ENCODE measurements at regions not wholly inside any gene's neighbourhood (a gene's known extent, or its start where the extent isn't known, plus 50 kb on each side); places are given as distances from the start of the nearest gene placed in this dataset.

DNA sequence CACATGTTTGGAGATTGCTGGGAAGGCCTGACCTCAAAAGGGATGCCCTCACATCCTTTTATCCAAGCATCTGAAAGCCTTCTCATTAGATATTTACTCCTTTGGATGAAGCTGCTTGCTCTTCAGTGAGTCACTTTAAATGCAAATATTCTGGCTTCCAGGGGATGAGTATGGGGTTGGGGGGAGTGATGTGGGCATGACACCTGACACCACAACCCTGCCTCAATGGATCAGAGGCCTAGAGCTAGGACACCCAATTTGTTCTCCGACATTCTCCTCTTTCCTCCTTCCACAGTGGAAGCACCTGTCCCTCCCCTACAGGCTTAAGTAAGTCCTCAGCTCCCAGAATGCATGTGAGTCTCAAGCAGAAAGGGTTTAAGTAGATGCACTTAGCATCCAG is 238.3 kb downstream of the OMA1 start:
- DNase-seq: no peak

DNA sequence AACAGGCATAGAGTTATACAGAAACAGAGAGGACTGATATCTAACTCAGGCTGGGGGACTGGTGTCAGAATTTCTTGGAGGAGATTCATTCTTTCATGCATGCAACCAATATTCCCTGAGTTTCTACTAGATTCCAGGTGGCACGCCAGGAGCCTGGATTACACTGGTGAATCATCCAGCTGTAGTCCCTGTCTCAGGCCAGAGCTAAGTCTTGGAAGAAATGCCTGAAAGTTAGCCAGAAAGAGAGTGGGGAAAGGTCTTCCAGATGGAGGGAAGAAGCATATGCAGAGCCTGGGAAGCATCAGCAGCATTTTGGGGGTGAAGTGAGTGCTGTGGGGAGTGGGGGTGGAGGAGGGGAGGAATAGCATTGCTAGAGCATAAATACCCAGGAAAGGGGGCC is 239.1 kb downstream of the OMA1 start:
- no peak for DNase-seq

DNA sequence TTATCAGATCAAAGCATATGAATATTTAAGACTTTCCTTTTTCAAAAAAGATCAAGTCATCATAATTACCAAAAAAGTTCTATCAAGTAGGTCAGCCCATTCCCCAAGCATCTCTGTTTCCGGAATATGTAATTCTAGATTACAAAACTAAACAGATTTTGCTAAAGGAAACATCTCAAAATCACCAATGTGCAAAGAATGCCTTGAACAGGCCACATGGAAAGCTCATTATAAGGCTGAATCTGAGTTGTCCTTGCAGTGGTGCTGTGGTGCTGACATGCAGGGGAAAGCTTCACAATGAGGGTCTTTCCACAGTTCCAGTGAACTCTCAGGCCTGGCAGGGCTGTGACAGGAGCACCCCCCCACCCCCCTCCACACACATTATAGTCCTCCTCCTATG is 240.9 kb downstream of the OMA1 start:
- no peak for DNase-seq

DNA sequence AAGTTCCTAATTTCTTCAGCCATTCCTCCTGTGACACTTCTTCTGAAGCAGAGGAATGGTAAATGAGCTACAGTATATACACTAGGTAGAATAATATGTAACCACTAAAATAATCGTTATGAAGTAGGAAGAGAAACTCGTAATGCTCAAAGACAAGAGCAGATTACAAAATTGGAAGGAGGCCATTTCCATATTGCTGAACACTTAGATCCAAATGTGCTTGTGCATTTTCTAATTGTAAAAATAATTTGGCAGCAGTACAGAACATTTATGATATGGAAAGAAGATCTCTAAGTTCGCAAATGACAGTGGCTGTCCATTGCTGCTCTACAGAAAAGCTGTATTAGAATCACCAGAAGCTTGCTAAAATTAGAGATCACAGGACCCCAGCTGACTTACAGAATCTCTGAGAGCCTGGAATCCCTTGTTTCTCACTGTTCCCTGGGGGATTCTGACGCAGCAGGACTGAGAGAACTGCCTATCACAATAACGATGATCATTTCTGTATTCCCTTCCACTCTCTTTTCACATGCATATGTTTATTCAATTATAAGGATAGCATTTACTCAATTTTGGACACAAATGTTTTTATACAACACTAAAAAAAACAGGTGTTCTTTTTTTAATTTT is 242.1 kb downstream of the OMA1 start:
- DNase-seq: no peak

DNA sequence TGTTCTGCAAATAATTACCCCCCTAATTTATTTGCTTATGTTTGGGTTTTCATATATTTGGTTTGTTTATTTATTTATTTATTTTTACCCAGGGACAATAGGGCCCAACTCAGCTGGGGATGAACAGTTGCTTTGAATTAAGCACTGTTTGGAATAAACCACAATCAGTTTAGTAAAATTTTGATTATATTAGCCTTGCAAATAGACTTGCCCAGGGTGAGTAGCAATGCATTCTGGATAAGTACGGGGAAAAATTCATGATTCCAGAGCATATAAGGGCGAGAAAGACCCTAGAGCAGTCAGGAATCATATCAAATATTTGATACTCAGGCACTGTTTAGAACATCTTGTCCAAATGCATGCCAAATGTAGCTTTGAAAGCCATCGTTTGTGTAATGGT is 242.7 kb downstream of the OMA1 start:
- DNase-seq: no peak

DNA sequence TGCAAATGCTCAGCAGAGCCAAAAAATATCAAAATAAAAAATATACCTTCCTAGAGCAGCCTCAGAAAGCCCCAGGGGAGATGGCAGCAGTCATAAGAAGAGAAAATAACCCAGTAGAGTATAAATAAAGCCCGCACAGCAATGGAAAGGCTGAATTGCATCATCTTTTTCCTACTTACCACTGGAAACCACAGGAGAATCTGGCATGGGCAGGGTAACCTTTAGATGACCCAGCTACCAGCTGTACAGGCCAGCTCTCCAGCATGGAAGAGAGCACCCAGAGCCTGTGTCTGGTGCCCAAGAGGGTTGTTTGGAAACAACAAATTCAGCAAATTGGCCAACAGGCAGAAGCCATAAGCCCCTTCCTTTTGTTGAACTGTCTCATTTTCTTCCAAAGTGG is 253.1 kb downstream of the OMA1 start:
- no peak for DNase-seq

DNA sequence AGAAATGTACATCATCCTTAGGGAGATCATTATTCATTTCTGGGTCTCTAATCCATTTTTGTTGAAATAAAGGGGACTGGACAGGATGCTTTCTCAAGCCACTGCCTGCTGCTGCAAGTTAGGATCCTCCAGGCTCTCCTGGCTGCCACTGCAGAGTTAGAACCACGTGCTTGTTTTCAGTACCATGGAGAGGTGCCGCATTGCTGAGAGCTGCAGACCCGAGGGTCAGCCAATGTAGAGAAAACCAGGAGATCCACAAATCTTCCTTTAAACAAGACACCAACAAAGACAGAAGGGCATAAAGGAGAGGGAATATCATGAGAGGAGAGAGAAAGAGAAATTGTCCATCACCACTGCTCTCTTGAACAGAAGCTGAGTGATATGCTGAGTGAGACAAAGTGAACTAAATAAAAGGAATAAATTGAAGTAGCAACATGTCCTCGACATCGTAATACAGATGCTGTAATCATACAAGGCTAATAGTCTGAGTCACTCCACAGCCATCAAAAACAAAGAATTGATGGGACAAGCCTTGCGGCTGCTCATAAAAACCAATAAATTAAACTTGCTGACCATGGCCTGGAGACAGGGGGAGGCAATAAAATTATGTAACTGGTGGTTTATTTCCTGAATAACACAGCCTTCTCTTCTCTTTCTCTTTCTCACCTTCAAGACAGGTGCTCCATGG is 255.7 kb downstream of the OMA1 start:
- no peak for DNase-seq

- no peak for DNase-seq
These were observed 257.8 kb downstream of the OMA1 start for GRCh38 chr1:58288624-58289142.

DNA sequence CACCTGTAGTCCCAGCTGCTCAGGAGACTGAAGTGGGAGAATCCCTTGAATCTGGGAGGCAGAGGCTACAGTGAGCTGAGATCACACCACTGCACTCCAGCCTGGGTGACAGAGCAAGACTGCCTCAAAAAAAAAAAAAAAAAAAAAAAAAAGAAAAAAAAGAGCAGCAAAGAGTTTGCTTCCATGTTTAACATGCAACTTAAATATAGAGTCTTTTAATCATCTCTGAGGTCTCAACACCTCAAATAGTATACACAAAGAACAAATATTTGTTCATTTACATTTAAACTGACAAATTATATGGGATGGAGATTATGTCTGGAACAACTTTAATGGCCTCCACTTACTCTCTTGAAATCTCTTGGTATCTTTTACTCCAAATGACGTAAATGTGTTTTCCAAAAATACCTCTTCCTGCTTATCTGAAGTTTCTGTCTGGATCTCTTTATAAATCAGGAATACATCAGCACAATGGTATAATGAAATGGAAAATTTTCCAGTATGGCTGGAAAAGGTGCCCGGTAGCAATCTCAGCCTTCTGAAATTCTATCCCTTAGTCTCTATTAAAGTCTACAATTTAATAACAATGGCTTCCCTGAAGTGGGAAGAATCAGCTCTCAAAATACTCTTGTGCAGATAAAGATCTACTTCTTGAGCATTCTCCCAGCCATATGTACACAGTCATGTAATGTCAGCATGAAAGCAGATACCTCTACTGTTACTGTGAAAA is 258.5 kb downstream of the OMA1 start:
- DNase-seq: no peak

- no peak for DNase-seq
These were observed 262.4 kb downstream of the OMA1 start for GRCh38 chr1:58284225-58284510.

DNA sequence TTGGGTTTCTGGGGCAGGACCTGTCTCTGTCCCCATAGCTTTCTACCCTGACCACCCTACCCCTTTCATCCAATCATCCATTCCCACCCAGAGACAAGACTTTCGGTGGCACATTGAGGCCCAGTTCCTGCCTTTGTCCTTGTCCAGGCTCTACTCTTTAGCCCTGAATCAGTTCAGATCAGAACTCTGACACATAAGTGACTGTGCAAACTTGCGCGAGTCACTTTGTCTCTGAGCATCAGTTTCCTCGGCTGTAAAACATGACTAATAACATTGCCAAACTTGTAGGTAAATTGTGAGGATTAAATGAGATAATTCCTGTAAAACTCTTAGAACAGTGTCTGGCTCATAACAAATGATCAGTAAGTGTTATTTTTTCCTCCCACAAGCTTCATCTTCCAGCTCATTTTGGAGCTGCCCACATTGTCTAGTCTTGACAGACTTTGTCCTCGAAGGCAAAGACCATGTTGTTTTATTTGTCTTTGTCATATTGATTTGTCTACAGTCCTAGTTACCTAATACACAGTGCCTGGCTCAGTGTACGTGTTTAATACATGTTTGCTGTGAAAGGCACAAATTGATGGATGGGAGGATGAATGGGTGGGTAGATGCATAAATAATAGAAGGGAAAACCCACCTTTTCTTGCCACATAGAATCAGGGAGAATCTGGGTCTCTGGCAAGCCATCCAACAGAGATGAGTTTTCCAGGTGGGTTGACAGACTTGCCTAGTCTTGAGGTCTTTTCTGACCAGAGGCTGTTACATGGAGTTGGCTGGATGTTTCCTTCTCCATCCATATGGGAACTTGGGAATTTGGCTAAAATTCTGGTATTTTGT is 262.9 kb downstream of the OMA1 start:
- DNase-seq: no peak

GRCh38 chr1:58282623-58283387 is 263.7 kb downstream of the OMA1 start:
- no peak for DNase-seq

- DNase-seq: no peak
These were observed 280.3 kb downstream of the OMA1 start for GRCh38 chr1:58266242-58266641.

DNA sequence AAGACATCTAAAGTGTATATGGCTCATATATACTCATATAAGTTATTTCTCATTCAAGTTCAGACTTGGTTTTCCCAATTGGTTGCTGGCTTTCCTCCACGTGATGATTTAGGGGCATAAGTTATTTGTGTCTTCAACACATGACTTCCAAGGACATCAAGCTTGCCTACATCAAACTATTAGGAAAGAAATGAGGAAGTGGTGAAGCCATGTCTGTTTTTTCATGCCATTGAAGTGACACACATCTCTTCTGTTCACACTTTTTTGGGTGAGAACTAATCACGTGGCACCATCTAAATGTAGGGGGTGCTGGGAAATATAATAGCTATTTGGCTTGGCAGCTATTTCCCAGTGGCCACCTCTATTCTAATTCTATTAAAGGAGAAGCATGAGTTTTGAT is 282.1 kb downstream of the OMA1 start:
- DNase-seq: no peak

DNA sequence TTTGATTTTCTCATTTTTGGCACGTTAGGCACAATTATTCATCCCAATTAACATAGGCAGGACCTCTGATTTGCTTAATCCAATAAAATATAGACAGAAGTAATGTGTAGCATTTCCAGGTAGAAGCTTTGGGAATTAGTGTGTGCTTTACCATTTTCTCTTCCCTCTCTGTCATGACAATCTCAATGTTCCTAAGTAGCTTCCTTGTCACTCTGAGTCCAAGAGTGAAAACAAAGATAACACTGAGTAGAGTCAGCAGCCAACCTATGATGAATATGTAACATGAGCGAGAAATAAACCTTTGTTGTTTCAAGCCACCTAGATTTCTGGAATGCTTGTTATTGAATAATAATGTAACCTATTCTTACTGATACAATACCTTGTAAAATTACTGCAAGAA is 283.8 kb downstream of the OMA1 start:
- no peak for DNase-seq

DNA sequence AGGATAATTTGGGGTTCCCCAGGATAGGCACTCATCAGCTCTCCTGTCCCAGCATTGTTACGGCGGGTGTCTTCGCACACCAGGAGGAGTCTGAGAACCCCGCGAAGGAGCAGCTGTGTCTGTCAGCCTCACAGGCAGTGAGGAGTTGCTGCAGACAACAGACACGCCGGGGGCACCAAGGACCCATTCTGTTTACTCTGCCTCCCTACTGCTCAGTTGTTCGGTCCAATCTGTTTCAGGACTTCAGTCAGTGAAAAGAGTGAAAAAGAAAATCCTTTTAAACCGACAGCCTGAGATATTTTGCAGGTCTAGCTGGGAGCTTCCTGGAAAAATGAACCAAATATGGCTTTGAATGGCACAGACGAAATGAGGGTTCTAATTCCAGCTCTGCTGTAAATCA is 288.4 kb downstream of the OMA1 start:
- DNase-seq: no peak

GRCh38 chr1:58257003-58257402 is 289.5 kb downstream of the OMA1 start:
- no peak for DNase-seq

DNA sequence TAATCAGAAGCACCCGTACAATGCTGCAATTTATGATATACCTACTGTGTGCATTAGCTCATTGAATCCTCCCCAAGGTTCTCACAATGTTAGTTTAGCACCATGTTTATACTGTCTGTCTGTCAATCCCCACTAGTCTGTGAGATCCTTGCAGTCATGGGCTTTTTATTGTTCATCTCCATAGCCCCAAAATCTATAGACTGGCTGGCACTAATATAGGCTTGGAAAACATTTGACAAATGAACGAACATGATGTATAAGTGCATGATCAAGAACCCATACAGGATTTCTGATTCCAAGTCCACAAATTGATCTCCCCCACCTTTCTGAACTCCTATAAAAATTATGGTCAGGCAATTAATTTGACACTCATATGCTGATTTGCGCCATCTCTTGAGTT is 290.0 kb downstream of the OMA1 start:
- DNase-seq: no peak

DNA sequence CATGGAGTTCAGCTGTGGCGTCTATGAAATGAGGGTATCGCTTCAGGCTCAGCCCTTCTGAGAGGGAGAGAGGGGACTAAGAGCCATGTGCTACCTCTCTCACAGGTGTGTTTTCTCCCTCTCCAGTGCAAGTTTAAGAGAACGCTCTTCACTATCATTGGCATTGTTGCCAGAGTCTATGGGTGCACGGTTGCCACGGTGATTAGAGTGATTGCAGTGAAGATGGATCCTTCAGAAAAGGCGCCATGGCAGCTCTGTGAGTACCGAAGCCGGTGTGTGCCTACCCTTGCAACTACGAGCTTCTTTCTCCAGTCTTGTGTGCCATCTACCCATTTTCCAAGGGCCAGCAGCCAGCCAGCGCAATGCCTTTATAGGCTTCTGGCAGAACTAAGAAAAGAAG is 290.5 kb downstream of the OMA1 start:
- DNase-seq: no peak

- no peak for DNase-seq
These were observed 291.3 kb downstream of the OMA1 start for GRCh38 chr1:58255192-58255591.

DNA sequence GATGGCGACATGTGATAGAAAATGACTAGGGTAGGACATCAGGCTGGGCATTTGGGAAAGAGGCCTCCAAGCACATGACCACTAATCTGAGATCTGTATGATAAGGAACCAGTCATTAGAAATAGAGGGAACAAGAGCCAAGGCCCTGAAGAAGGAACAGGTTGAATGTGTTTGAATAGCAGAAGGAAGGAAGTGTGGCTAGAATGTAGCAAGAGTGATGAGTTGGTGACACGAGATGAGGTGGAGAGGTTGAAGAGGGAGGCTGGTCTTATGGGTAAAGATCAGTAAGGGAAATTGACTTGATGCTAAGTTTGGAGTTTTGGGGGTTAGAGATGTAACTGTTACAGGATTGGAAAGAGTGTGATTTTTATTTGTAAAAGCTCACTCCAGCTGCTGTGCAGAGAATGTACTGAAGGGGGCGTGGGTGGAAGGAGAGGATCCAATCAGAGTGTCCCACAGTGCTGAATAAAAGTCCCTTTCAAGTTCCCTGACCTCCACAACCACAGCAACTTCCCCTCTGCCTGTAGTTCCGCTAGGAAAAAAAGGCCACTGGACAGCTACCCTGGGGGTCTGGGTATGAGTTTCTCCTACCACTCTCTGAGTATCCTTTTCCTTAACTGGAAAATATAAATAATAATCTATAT is 295.0 kb downstream of the OMA1 start:
- no peak for DNase-seq

DNA sequence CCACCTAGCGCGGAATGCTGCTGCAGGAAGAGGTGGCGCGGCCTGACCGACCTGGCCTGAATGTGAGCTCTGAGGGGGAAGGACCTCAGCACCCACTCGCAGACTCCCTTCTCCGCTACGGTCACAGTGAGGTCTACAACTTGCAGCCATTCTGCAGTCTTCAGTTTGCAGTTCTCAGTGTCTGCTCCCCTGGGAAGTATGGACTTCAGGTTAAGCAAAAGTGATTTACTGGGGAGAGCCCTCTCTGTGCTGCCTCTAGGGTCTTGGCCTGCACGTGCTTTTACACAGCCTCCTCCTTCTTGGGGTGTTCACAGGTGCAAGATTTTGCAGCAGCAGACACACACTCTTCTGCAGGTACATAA is 296.0 kb downstream of the OMA1 start:
- DNase-seq: no peak
